ENCODE measurements at regions not wholly inside any gene's neighbourhood (a gene's known extent, or its start where the extent isn't known, plus 50 kb on each side); places are given as distances from the start of the nearest gene placed in this dataset.

DNA sequence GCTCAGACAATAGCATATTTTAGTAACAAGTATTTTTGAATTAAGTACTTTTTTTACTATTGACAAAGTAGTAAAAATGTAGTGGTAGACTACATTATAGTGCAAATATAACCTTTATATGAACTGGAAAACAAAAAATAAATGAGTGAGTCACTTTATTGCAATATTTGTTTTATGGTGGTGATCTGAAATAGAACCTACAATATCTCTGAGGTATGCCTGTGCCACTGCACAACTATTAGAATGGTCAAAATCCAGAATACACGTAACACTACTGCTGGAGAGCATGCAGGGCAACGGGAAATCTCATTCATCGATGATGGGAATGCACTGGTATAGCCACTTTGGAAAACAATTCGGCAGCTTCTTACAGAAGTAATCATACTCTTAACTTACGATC lies 349.0 kb upstream of the NCAM2 start:
- Mint-ChIP-seq H3K4me3 (no peak overlapping the region), H3K9me3 (peaks cover 1% of the 10 kb centered on the region), H3K36me3 (ENCODE audit: low read depth) (no peaks in the 10 kb centered on the region), H3K27ac (no peak overlapping the region), H3K27me3 (no peaks in the 10 kb centered on the region), H3K4me1 (ENCODE audit: low read depth) (no peaks in the 10 kb centered on the region)
- DNase-seq (no peak), ATAC-seq (no peak)
- POLR2A ChIA-PET, result no interaction called here
- intact Hi-C loops (cut with micrococcal nuclease), result no loop called here
- TF ChIP-seq, protein P1, sequence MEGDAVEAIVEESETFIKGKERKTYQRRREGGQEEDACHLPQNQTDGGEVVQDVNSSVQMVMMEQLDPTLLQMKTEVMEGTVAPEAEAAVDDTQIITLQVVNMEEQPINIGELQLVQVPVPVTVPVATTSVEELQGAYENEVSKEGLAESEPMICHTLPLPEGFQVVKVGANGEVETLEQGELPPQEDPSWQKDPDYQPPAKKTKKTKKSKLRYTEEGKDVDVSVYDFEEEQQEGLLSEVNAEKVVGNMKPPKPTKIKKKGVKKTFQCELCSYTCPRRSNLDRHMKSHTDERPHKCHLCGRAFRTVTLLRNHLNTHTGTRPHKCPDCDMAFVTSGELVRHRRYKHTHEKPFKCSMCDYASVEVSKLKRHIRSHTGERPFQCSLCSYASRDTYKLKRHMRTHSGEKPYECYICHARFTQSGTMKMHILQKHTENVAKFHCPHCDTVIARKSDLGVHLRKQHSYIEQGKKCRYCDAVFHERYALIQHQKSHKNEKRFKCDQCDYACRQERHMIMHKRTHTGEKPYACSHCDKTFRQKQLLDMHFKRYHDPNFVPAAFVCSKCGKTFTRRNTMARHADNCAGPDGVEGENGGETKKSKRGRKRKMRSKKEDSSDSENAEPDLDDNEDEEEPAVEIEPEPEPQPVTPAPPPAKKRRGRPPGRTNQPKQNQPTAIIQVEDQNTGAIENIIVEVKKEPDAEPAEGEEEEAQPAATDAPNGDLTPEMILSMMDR (IDR thresholded peaks at IDR 0.05), result no peak
- CTCF ChIA-PET, result no interaction called here

DNA sequence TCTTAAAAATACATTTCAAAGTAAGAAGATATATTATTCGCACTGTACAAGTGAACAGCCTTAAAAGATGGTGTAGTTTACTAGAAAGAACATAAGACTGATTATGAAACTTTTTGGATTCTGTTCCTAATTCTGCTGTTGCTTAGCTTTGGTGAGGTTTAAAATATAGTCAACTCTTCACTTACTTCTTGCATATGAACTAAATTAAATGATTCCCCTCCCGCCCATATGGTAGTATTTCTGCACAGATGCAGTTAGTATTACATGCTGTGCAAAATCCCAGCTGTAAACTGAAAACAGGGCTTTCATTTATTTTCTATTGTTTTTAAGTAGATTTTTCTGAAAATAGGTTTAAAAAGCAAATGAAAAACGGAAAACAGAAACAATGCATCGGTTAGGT lies 345.4 kb upstream of the NCAM2 start:
- no peak for DNase-seq
- TF ChIP-seq, protein P1 (IDR thresholded peaks at IDR 0.05), result no peak
- CTCF ChIA-PET, result no interaction called here
- intact Hi-C loops (cut with micrococcal nuclease), result no loop called here
- H3K4me3 Mint-ChIP-seq, result no peak overlapping the region
- no peaks in the 10 kb centered on the region for H3K9me3 Mint-ChIP-seq
- no peak overlapping the region for H3K27ac Mint-ChIP-seq
- H3K27me3 Mint-ChIP-seq, result no peaks in the 10 kb centered on the region
- no peaks in the 10 kb centered on the region for H3K4me1 Mint-ChIP-seq (ENCODE audit: low read depth)
- no peaks in the 10 kb centered on the region for H3K36me3 Mint-ChIP-seq (ENCODE audit: low read depth)
- ATAC-seq, result no peak
- POLR2A ChIA-PET, result no interaction called here

DNA sequence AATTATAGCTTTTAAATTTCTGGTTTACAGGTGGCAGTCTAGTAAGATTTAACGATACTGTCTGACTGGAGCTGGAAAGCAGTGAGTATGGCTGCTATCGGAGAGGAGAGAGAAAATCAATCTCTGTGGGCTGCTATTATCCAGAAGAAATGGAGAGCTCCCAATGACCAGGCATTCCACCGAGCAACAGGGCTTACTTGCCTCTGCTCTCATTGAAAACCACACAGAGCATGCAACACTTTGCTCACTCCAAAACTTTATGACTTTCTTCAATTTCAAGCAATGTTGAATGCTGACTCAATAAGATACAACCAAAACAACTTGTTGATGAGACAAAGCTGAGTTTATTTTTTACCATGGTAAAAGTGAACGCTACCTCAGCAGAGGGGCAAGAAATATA lies 337.0 kb upstream of the NCAM2 start:
- Mint-ChIP-seq H3K4me1 (ENCODE audit: low read depth) (no peaks in the 10 kb centered on the region), H3K36me3 (ENCODE audit: low read depth) (no peaks in the 10 kb centered on the region), H3K9me3 (peaks cover 19% of the 10 kb centered on the region), H3K27me3 (no peaks in the 10 kb centered on the region), H3K4me3 (no peak overlapping the region), H3K27ac (no peak overlapping the region)
- intact Hi-C loops (cut with micrococcal nuclease), result no loop called here
- ChIA-PET CTCF (no interaction called here), POLR2A (no interaction called here)
- DNase-seq (no peak), ATAC-seq (no peak)
- TF ChIP-seq, protein P1 (IDR thresholded peaks at IDR 0.05), result no peak

DNA sequence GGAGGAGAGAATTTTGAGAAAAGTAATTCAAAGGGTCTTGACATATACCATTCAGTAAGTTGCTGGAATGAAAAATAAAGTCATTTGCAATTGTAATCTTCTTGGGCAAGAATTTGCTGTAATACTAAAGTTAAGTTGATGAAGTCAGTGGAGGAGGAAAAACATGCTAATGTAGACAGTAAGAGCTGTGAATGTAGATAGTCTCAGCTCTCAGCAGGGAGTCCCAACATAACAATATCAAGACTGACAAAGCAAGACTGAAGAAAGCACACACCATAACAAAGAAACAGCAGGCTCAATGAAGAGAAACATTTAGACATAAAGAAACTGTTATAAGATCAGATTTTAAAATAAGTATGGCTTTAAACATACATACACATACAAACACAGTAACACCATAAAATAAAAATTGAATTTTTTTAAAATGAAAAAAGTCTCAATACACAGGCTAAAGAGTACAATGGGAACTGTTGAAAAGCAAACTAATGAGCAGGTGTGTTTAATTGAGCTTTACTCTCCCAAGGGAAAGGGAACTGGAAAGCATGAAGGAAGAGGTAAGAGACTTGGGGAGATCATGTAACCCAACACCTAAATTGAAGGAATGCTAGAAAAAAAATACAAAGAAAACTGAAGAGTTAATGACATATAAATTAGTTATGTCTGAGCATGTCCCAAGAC lies 336.3 kb upstream of the NCAM2 start:
- intact Hi-C loops (cut with micrococcal nuclease), result no loop called here
- TF ChIP-seq, protein P1 (IDR thresholded peaks at IDR 0.05), result no peak
- Mint-ChIP-seq H3K9me3 (peaks cover 21% of the 10 kb centered on the region), H3K4me3 (no peak overlapping the region), H3K27me3 (no peaks in the 10 kb centered on the region), H3K36me3 (ENCODE audit: low read depth) (no peaks in the 10 kb centered on the region), H3K4me1 (ENCODE audit: low read depth) (no peaks in the 10 kb centered on the region), H3K27ac (no peak overlapping the region)
- ATAC-seq, result no peak
- ChIA-PET CTCF (no interaction called here), POLR2A (no interaction called here)
- no peak for DNase-seq

DNA sequence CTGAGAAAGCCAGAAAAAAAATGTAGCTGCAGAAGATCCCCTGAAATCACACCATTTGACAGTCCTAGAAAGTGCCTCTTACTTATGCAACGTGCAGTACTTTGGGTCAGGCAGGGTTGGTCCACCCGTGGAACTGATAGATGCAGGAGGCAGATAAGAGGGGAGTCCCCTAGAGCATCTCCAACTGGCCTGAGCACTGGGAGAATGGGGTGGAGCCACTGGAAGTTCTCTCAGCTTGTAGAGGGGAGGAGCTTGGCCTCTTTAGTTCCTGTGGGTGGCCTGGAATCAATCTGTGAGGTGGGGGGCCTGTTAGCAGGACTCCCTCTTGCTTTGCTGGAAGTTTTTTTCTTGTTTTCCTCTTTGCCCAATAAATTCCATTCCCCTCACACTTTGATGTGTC lies 335.7 kb upstream of the NCAM2 start:
- Mint-ChIP-seq H3K4me3 (no peak overlapping the region), H3K27ac (no peak overlapping the region)
- POLR2A ChIA-PET, result no interaction called here

More for the DNA sequence above, 335.7 kb upstream of the NCAM2 start:
- Mint-ChIP-seq H3K9me3 (peaks cover 21% of the 10 kb centered on the region), H3K36me3 (ENCODE audit: low read depth) (no peaks in the 10 kb centered on the region), H3K27me3 (no peaks in the 10 kb centered on the region), H3K4me1 (ENCODE audit: low read depth) (no peaks in the 10 kb centered on the region)
- intact Hi-C loops (cut with micrococcal nuclease), result no loop called here
- TF ChIP-seq, protein P1 (IDR thresholded peaks at IDR 0.05), result no peak
- no peak for DNase-seq
- ATAC-seq, result no peak
- CTCF ChIA-PET, result no interaction called here
